Prostate gland (tissue), 2 donors: ENCODE measurements at regions not wholly inside any gene's neighbourhood (a gene's known extent, or its start where the extent isn't known, plus 50 kb on each side); places are given as distances from the start of the nearest gene placed in this dataset.

Experiments
- DNase-seq: peaks from one replicate; pipeline ENCODE4 v3.0.0-alpha.2; 2019; ENCODE audit warnings: low spot score
- H3K27ac ChIP-seq, 2 donors: fragments of 200-600 bp; sonication (generic); 2 replicates each; pipeline ENCODE4 v1.5.1; 2017 to 2019
- H3K27me3 ChIP-seq: fragments of 200-600 bp; sonication (generic); replicated peaks from 2 replicates; pipeline ENCODE4 v1.5.1; 2019; ENCODE audit not compliant: insufficient read depth
- H3K36me3 ChIP-seq, 2 donors: fragments of 200-600 bp; sonication (generic); 1 replicate in 1 of 2; 2 replicates in 1 of 2; pipeline versions ENCODE4 v1.5.1 to v1.8.1; 2017 to 2019
- H3K4me1 ChIP-seq: fragments of 200-600 bp; sonication (generic); replicated peaks from 2 replicates; pipeline ENCODE4 v1.5.1; 2019
- H3K4me3 ChIP-seq, 2 donors: fragments of 200-600 bp; sonication (generic); 2 replicates each; pipeline ENCODE4 v1.5.1; 2017 to 2019
- H3K9me3 ChIP-seq: fragments of 200-600 bp; sonication (generic); 2 replicates; pipeline ENCODE4 v1.5.1; 2017
- POLR2A ChIP-seq: fragments of 450-650 bp; IDR thresholded peaks from one replicate; pipeline ENCODE4 v1.6.1; 2016; ENCODE audit warnings: antibody characterized with exemption, mild to moderate bottlenecking
- POLR2AphosphoS5 ChIP-seq: sonication (generic); formaldehyde crosslinking; IDR thresholded peaks from one replicate; pipeline ENCODE4 v1.6.1; 2017; ENCODE audit warnings: antibody characterized with exemption
- WGBS: methylation state at CpG from one replicate; pipeline ENCODE4 v1.1.5; 2018; 5-methylcytosine and 5-hydroxymethylcytosine counted together
- intact Hi-C: fragments of 100-400 bp; cut with DNase I; formaldehyde crosslinking; loops from one replicate; pipeline ENCODE4 v1.14.2; 2022
- TF ChIP-seq, protein P1 (sequence below), 4 experiments: fragments of 200-600 bp in 2 of 4; fragments of 450-650 bp in 2 of 4; sonication (generic) in 2 of 4; IDR thresholded peaks; 1 replicate in 3 of 4; 2 replicates in 1 of 4; pipeline ENCODE4 v1.5.1; 2016 to 2019; ENCODE audit warnings: antibody characterized with exemption in 4 of 4, mild to moderate bottlenecking in 2 of 4, moderate library complexity in 2 of 4

DNA sequence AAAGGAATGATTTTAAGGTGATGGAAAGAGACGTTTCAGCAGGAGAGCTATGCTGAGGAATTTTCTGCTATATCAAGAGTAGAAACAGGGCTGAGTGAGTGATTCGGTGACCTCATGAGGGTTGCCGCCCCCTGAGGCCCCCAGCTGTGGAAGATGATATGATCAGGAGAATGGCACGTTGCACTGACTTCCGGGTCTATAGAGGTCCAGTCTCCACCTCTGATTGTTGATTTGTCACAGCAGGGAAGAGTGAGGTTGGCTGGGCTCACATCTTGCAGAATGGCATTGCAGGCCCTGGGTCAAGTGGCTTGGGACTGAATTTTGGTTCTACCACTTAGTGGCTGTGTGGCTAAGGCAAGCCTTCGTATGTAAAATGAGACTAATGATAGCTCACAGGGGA lies 205.1 kb downstream of the SNX19 start:
- Histone ChIP-seq H3K27ac (no peak overlapping the region), H3K4me1 (no peaks in the 10 kb centered on the region), H3K9me3 (no peaks in the 10 kb centered on the region), H3K4me3 (no peak overlapping the region), H3K36me3 (no peaks in the 10 kb centered on the region), H3K27me3 (no peaks in the 10 kb centered on the region)
- TF ChIP-seq, protein P1, sequence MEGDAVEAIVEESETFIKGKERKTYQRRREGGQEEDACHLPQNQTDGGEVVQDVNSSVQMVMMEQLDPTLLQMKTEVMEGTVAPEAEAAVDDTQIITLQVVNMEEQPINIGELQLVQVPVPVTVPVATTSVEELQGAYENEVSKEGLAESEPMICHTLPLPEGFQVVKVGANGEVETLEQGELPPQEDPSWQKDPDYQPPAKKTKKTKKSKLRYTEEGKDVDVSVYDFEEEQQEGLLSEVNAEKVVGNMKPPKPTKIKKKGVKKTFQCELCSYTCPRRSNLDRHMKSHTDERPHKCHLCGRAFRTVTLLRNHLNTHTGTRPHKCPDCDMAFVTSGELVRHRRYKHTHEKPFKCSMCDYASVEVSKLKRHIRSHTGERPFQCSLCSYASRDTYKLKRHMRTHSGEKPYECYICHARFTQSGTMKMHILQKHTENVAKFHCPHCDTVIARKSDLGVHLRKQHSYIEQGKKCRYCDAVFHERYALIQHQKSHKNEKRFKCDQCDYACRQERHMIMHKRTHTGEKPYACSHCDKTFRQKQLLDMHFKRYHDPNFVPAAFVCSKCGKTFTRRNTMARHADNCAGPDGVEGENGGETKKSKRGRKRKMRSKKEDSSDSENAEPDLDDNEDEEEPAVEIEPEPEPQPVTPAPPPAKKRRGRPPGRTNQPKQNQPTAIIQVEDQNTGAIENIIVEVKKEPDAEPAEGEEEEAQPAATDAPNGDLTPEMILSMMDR (IDR thresholded peaks at IDR 0.05): no peak
- no peak for TF ChIP-seq POLR2AphosphoS5
- TF ChIP-seq POLR2A: no peak
- no peak for DNase-seq
- intact Hi-C loops: no loop called here
- whole genome bisulfite sequencing: 75% methylated on average over 6 of the region's 6 CpGs

- no peaks in the 10 kb centered on the region for H3K27me3 ChIP-seq
- intact Hi-C loops: no loop called here
- DNase-seq: no peak
- no peaks in the 10 kb centered on the region for H3K4me1 ChIP-seq
- H3K4me3 ChIP-seq: no peak overlapping the region
- no peaks in the 10 kb centered on the region for H3K9me3 ChIP-seq
- H3K27ac ChIP-seq: no peak overlapping the region
- TF ChIP-seq, protein P1 (IDR thresholded peaks at IDR 0.05): no peak
- no peak for TF ChIP-seq POLR2AphosphoS5
- no peak for TF ChIP-seq POLR2A
- no peaks in the 10 kb centered on the region for H3K36me3 ChIP-seq
Observed at GRCh38 chr11:130712480-130712879, 203.8 kb downstream of the SNX19 start.

GRCh38 chr11:130715085-130715876 lies 201.0 kb downstream of the SNX19 start:
- DNase-seq: no peak
- H3K4me3 ChIP-seq: no peak overlapping the region
- WGBS: 58% methylated on average over 4 of the region's 4 CpGs
- intact Hi-C loops: no loop called here
- H3K27me3 ChIP-seq: no peaks in the 10 kb centered on the region
- TF ChIP-seq POLR2AphosphoS5: no peak
- no peaks in the 10 kb centered on the region for H3K9me3 ChIP-seq
- no peaks in the 10 kb centered on the region for H3K36me3 ChIP-seq
- no peak overlapping the region for H3K27ac ChIP-seq
- H3K4me1 ChIP-seq: no peaks in the 10 kb centered on the region

DNA sequence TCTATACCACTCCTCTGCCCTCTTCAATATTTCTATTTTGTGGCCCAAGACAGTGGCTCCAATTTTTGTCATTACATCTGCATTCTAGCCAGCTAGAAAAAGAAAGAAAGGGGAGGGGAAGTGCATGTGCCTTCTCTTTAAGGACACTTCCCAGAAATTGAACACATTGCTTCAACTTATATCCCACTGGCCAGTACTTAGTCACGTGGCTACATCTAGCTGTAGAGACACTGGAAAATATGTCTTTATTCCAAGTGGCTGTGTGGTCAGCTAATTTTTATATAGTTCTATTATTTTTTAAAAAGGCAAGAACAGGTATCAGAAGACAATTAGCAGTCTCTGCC lies 200.4 kb downstream of the SNX19 start:
- no peaks in the 10 kb centered on the region for H3K36me3 ChIP-seq
- H3K4me1 ChIP-seq: no peaks in the 10 kb centered on the region
- TF ChIP-seq POLR2A (no peak), POLR2AphosphoS5 (no peak)
- TF ChIP-seq, protein P1 (IDR thresholded peaks at IDR 0.05): no peak
- no peak overlapping the region for H3K27ac ChIP-seq
- H3K9me3 ChIP-seq: no peaks in the 10 kb centered on the region
- DNase-seq: no peak
- intact Hi-C loops: no loop called here
- 78% methylated on average over 1 of the region's 1 CpG for WGBS
- no peaks in the 10 kb centered on the region for H3K27me3 ChIP-seq
- H3K4me3 ChIP-seq: no peak overlapping the region

DNA sequence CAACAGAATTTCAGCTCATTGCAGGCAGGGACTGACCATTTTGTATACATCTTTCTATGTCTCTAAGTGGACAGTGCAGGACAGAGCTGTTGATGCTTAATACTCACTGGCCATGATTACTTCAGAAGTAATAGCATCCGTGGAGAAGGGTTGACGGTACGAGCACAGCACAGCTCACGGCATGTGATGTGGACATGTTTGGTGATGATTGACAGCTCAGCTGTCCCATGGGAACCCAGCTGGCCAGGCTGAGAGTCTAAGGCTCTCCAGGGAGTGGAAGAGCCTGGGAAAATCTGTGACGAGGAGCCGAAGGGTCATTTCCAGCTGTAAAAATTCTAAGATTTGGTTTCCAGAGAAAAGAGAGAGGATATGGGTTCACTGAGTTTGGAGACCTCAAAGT lies 198.2 kb downstream of the SNX19 start:
- Histone ChIP-seq H3K9me3 (no peaks in the 10 kb centered on the region), H3K4me1 (no peaks in the 10 kb centered on the region), H3K4me3 (no peak overlapping the region), H3K27me3 (no peaks in the 10 kb centered on the region), H3K27ac (no peak overlapping the region), H3K36me3 (no peaks in the 10 kb centered on the region)
- whole genome bisulfite sequencing: 91% methylated on average over 6 of the region's 6 CpGs
- TF ChIP-seq POLR2A: no peak
- DNase-seq: no peak
- intact Hi-C loops: no loop called here

DNA sequence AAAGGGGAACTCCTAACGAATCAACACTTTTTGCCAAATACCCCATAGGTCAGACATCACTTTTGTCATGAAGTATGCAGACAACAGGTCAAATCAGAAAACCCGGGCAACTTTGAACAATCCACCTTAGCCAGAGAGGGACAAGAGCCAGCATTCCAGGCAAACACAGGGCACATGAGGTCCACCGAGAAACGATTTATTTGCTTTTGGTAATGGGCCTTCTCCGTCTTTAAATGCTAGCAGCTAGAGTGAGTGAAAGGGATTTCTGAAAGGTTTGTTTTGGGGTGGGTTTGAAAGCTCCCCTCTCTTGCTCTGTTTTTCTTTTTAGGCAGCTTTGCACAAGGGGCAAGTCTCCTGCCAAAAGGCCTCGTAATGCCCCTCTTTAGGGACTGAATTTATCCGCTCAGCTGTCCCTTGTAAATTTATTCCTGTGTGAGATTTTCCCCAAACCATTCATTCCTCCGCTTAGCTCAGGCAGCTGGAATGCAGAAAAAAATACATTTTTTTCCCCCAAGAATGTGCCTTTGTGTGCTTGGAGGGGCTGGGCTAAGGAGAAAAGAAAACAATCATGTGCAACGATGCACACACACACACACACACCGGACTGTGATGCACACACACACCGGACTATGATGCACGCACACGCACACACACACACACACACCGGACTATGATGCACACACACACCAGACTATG lies 196.9 kb downstream of the SNX19 start:
- intact Hi-C loops: no loop called here
- H3K27me3 ChIP-seq: no peaks in the 10 kb centered on the region
- H3K27ac ChIP-seq: no peak overlapping the region
- no peak for TF ChIP-seq POLR2AphosphoS5
- TF ChIP-seq, protein P1 (IDR thresholded peaks at IDR 0.05): no peak
- TF ChIP-seq POLR2A: no peak
- no peaks in the 10 kb centered on the region for H3K9me3 ChIP-seq
- no peak overlapping the region for H3K4me3 ChIP-seq
- H3K36me3 ChIP-seq: no peaks in the 10 kb centered on the region
- WGBS: 56% methylated on average over 14 of the region's 14 CpGs
- no peaks in the 10 kb centered on the region for H3K4me1 ChIP-seq
- no peak for DNase-seq
